ENCODE measurements at regions not wholly inside any gene's neighbourhood (a gene's known extent, or its start where the extent isn't known, plus 50 kb on each side); places are given as distances from the start of the nearest gene placed in this dataset.

DNA sequence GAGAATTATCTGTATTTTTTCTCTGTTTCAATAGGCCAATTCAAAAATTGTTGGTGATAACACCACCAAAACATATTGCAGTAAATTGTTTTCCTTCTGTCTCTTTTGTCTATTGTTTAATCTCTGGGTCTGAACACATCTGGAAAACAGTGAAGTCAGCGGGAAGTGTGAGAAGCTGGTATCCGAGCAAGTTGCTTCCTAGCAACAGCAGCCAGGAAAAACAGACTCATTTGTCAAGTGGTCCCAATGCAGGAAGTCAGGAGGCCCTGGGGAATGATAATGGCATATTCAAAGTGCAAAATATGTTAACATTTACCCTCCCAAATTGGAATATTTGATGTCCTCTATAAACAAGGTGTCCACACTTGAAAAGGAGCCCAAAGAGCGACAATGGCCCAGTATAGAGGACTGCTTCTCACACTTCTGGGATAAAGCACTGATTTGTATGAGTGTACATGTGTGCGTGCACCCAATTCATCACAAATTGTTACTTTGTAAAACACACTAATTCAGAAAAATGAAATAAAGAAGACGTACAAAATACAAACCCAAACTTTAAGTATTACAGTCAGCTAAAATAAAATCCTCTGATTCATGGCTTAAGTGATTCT is 515.0 kb downstream of the TBC1D4 start:
- TF ChIP-seq, protein P1, sequence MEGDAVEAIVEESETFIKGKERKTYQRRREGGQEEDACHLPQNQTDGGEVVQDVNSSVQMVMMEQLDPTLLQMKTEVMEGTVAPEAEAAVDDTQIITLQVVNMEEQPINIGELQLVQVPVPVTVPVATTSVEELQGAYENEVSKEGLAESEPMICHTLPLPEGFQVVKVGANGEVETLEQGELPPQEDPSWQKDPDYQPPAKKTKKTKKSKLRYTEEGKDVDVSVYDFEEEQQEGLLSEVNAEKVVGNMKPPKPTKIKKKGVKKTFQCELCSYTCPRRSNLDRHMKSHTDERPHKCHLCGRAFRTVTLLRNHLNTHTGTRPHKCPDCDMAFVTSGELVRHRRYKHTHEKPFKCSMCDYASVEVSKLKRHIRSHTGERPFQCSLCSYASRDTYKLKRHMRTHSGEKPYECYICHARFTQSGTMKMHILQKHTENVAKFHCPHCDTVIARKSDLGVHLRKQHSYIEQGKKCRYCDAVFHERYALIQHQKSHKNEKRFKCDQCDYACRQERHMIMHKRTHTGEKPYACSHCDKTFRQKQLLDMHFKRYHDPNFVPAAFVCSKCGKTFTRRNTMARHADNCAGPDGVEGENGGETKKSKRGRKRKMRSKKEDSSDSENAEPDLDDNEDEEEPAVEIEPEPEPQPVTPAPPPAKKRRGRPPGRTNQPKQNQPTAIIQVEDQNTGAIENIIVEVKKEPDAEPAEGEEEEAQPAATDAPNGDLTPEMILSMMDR (IDR thresholded peaks at IDR 0.05; ENCODE audit: insufficient read depth, low read length, poor library complexity, severe bottlenecking): no peak
- TF ChIP-seq EZH2phosphoT487 (conservative IDR thresholded peaks at IDR 0.05; ENCODE audit: low read length): no peak

All from SU-DHL-6 (cell line).